ENCODE measurements at regions not wholly inside any gene's neighbourhood (a gene's known extent, or its start where the extent isn't known, plus 50 kb on each side); places are given as distances from the start of the nearest gene placed in this dataset.

DNA sequence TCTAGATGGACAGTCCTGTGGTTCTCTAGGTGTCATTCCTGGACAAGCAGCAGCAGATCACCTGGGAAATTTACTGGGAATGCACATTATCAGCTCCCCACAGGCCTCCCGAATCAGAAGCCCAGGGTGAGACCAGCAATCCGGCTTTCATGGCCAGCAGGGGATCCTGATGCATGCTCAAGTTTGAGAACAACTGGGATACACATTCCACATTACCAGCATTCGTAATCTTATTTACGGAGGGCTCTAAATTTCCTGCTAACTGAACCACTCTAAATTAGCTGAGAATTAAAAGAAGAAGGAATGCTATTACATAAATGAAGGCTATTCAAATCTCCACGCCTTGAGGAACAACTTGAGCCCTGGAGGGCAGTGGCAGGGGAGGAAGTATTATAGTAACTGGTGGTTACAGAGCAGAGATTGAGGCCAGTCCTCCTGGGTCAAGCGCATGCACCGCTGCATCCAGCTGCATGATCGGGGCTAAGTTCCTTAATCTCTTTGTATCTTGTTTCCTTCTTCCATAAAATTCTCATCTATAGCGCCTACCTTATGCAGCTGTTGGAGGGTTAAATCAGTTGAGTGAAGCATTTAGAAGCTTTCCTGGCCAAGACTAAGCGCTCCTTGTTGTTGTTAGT lies 403.7 kb downstream of the CDH26 start:
- no peak overlapping the region for H3K27ac ChIP-seq (ENCODE audit: insufficient read depth, low read length, poor library complexity, severe bottlenecking)
- H3K27me3 ChIP-seq (replicated peaks; ENCODE audit: control insufficient read depth, insufficient read depth, low read length, poor library complexity, severe bottlenecking) = peaks cover 3% of the 10 kb centered on the region
- no peaks in the 10 kb centered on the region for H3K36me3 ChIP-seq (ENCODE audit: control insufficient read depth, insufficient read depth, low read length)
- no peaks in the 10 kb centered on the region for H3K9me3 ChIP-seq (ENCODE audit: control insufficient read depth, low read length)
- no peaks in the 10 kb centered on the region for H3K4me1 ChIP-seq (ENCODE audit: control insufficient read depth, insufficient read depth, low read length, poor library complexity, severe bottlenecking)
- no peak overlapping the region for H3K4me3 ChIP-seq (ENCODE audit: insufficient read depth, low read depth, low read length, poor library complexity, severe bottlenecking)
- DNase-seq = no peak

DNA sequence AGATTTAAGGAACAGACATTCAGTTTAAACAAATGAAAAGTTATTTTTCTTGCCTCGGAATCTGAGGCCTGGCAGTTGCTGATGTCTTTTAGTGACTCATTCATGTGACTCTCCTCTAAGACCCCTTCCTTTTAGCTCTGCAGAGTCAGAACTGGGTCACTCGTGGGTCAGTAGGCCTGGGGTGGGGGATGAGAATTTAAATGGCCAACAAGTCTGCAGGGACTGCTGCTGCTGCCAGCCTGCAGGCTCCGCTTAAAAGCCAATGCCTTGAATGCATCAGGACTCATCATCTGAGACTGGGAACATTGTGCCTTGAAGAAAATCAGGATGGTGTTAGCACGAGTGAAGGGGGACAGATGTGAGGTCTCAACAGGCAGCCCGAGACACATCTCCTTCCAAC lies 404.3 kb downstream of the CDH26 start:
- Histone ChIP-seq H3K27me3 (replicated peaks; ENCODE audit: control insufficient read depth, insufficient read depth, low read length, poor library complexity, severe bottlenecking) (peaks cover 3% of the 10 kb centered on the region), H3K27ac (ENCODE audit: insufficient read depth, low read length, poor library complexity, severe bottlenecking) (no peak overlapping the region), H3K4me1 (ENCODE audit: control insufficient read depth, insufficient read depth, low read length, poor library complexity, severe bottlenecking) (no peaks in the 10 kb centered on the region), H3K9me3 (ENCODE audit: control insufficient read depth, low read length) (no peaks in the 10 kb centered on the region), H3K4me3 (ENCODE audit: insufficient read depth, low read depth, low read length, poor library complexity, severe bottlenecking) (no peak overlapping the region), H3K36me3 (ENCODE audit: control insufficient read depth, insufficient read depth, low read length) (no peaks in the 10 kb centered on the region)
- no peak for DNase-seq

DNA sequence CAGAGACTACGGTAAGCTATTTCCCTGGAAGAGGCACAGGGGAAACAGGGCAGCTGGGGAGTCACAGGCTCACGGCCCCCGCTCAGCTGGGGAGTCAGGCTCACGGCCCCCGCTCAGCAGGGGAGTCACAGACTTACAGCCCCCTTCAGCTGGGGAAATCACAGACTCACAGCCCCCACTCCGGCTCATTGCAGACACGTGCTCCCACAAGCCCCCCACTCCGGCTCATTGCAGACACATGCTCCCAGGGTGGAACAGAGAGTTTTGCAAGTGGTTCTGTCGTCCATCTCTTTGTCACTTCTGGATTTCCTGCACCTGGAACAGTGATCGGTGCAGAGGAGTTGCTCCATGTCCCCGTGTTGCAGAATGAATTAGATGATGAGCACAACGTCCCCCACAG lies 405.5 kb downstream of the CDH26 start:
- H3K27ac ChIP-seq (ENCODE audit: insufficient read depth, low read length, poor library complexity, severe bottlenecking) = no peak overlapping the region
- no peaks in the 10 kb centered on the region for H3K4me1 ChIP-seq (ENCODE audit: control insufficient read depth, insufficient read depth, low read length, poor library complexity, severe bottlenecking)
- no peaks in the 10 kb centered on the region for H3K36me3 ChIP-seq (ENCODE audit: control insufficient read depth, insufficient read depth, low read length)
- no peaks in the 10 kb centered on the region for H3K9me3 ChIP-seq (ENCODE audit: control insufficient read depth, low read length)
- no peak overlapping the region for H3K4me3 ChIP-seq (ENCODE audit: insufficient read depth, low read depth, low read length, poor library complexity, severe bottlenecking)
- DNase-seq = no peak
- H3K27me3 ChIP-seq (replicated peaks; ENCODE audit: control insufficient read depth, insufficient read depth, low read length, poor library complexity, severe bottlenecking) = peaks cover 3% of the 10 kb centered on the region

- Histone ChIP-seq H3K4me3 (ENCODE audit: insufficient read depth, low read depth, low read length, poor library complexity, severe bottlenecking) (no peak overlapping the region), H3K27ac (ENCODE audit: insufficient read depth, low read length, poor library complexity, severe bottlenecking) (no peak overlapping the region), H3K9me3 (ENCODE audit: control insufficient read depth, low read length) (no peaks in the 10 kb centered on the region), H3K4me1 (ENCODE audit: control insufficient read depth, insufficient read depth, low read length, poor library complexity, severe bottlenecking) (no peaks in the 10 kb centered on the region), H3K36me3 (ENCODE audit: control insufficient read depth, insufficient read depth, low read length) (no peaks in the 10 kb centered on the region), H3K27me3 (replicated peaks; ENCODE audit: control insufficient read depth, insufficient read depth, low read length, poor library complexity, severe bottlenecking) (peaks cover 3% of the 10 kb centered on the region)
- no peak for DNase-seq
These were observed 406.9 kb downstream of the CDH26 start for GRCh38 chr20:60365064-60365666.

DNA sequence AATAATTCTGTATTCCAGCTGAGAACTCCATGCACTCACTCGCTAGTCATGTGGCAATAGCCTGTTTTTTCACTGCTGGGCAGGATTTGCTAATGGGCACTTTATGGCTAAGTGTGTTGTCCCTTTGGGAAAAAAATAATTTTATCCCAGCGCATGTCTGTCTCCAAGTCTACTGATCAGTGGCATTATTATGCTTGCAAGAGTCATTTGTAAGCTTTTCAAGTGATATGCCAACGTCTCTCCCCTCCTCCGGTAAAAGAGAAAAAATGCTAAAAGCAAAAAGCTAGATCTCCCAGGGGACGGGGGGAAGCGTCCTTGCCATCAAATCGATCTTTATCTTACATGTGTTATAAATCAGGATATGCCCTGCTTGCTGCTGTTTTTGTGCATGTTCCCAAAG lies 407.7 kb downstream of the CDH26 start:
- H3K4me1 ChIP-seq (ENCODE audit: control insufficient read depth, insufficient read depth, low read length, poor library complexity, severe bottlenecking) = no peaks in the 10 kb centered on the region
- DNase-seq = no peak
- H3K4me3 ChIP-seq (ENCODE audit: insufficient read depth, low read depth, low read length, poor library complexity, severe bottlenecking) = no peak overlapping the region
- no peaks in the 10 kb centered on the region for H3K36me3 ChIP-seq (ENCODE audit: control insufficient read depth, insufficient read depth, low read length)
- peaks cover 3% of the 10 kb centered on the region for H3K27me3 ChIP-seq (replicated peaks; ENCODE audit: control insufficient read depth, insufficient read depth, low read length, poor library complexity, severe bottlenecking)
- no peak overlapping the region for H3K27ac ChIP-seq (ENCODE audit: insufficient read depth, low read length, poor library complexity, severe bottlenecking)
- no peaks in the 10 kb centered on the region for H3K9me3 ChIP-seq (ENCODE audit: control insufficient read depth, low read length)

- Histone ChIP-seq H3K4me3 (ENCODE audit: insufficient read depth, low read depth, low read length, poor library complexity, severe bottlenecking) (no peak overlapping the region), H3K4me1 (ENCODE audit: control insufficient read depth, insufficient read depth, low read length, poor library complexity, severe bottlenecking) (no peaks in the 10 kb centered on the region), H3K36me3 (ENCODE audit: control insufficient read depth, insufficient read depth, low read length) (no peaks in the 10 kb centered on the region), H3K27me3 (replicated peaks; ENCODE audit: control insufficient read depth, insufficient read depth, low read length, poor library complexity, severe bottlenecking) (no peaks in the 10 kb centered on the region), H3K9me3 (ENCODE audit: control insufficient read depth, low read length) (no peaks in the 10 kb centered on the region), H3K27ac (ENCODE audit: insufficient read depth, low read length, poor library complexity, severe bottlenecking) (no peak overlapping the region)
- DNase-seq = no peak
These were observed 413.2 kb downstream of the CDH26 start for GRCh38 chr20:60371384-60371783.

- Histone ChIP-seq H3K36me3 (ENCODE audit: control insufficient read depth, insufficient read depth, low read length) (no peaks in the 10 kb centered on the region), H3K27ac (ENCODE audit: insufficient read depth, low read length, poor library complexity, severe bottlenecking) (no peak overlapping the region), H3K9me3 (ENCODE audit: control insufficient read depth, low read length) (no peaks in the 10 kb centered on the region), H3K27me3 (replicated peaks; ENCODE audit: control insufficient read depth, insufficient read depth, low read length, poor library complexity, severe bottlenecking) (no peaks in the 10 kb centered on the region), H3K4me3 (ENCODE audit: insufficient read depth, low read depth, low read length, poor library complexity, severe bottlenecking) (no peak overlapping the region), H3K4me1 (ENCODE audit: control insufficient read depth, insufficient read depth, low read length, poor library complexity, severe bottlenecking) (no peaks in the 10 kb centered on the region)
- no peak for DNase-seq
These were observed 414.1 kb downstream of the CDH26 start for GRCh38 chr20:60372275-60372674.

GRCh38 chr20:60372822-60373221 lies 414.6 kb downstream of the CDH26 start:
- DNase-seq = no peak
- H3K4me3 ChIP-seq (ENCODE audit: insufficient read depth, low read depth, low read length, poor library complexity, severe bottlenecking) = no peak overlapping the region
- H3K9me3 ChIP-seq (ENCODE audit: control insufficient read depth, low read length) = no peaks in the 10 kb centered on the region
- H3K4me1 ChIP-seq (ENCODE audit: control insufficient read depth, insufficient read depth, low read length, poor library complexity, severe bottlenecking) = no peaks in the 10 kb centered on the region
- no peak overlapping the region for H3K27ac ChIP-seq (ENCODE audit: insufficient read depth, low read length, poor library complexity, severe bottlenecking)
- no peaks in the 10 kb centered on the region for H3K27me3 ChIP-seq (replicated peaks; ENCODE audit: control insufficient read depth, insufficient read depth, low read length, poor library complexity, severe bottlenecking)
- H3K36me3 ChIP-seq (ENCODE audit: control insufficient read depth, insufficient read depth, low read length) = no peaks in the 10 kb centered on the region

- no peaks in the 10 kb centered on the region for H3K27me3 ChIP-seq (replicated peaks; ENCODE audit: control insufficient read depth, insufficient read depth, low read length, poor library complexity, severe bottlenecking)
- no peaks in the 10 kb centered on the region for H3K4me1 ChIP-seq (ENCODE audit: control insufficient read depth, insufficient read depth, low read length, poor library complexity, severe bottlenecking)
- no peaks in the 10 kb centered on the region for H3K9me3 ChIP-seq (ENCODE audit: control insufficient read depth, low read length)
- no peak overlapping the region for H3K4me3 ChIP-seq (ENCODE audit: insufficient read depth, low read depth, low read length, poor library complexity, severe bottlenecking)
- H3K27ac ChIP-seq (ENCODE audit: insufficient read depth, low read length, poor library complexity, severe bottlenecking) = no peak overlapping the region
- no peaks in the 10 kb centered on the region for H3K36me3 ChIP-seq (ENCODE audit: control insufficient read depth, insufficient read depth, low read length)
- DNase-seq = no peak
These were observed 420.4 kb downstream of the CDH26 start for GRCh38 chr20:60378620-60379019.

DNA sequence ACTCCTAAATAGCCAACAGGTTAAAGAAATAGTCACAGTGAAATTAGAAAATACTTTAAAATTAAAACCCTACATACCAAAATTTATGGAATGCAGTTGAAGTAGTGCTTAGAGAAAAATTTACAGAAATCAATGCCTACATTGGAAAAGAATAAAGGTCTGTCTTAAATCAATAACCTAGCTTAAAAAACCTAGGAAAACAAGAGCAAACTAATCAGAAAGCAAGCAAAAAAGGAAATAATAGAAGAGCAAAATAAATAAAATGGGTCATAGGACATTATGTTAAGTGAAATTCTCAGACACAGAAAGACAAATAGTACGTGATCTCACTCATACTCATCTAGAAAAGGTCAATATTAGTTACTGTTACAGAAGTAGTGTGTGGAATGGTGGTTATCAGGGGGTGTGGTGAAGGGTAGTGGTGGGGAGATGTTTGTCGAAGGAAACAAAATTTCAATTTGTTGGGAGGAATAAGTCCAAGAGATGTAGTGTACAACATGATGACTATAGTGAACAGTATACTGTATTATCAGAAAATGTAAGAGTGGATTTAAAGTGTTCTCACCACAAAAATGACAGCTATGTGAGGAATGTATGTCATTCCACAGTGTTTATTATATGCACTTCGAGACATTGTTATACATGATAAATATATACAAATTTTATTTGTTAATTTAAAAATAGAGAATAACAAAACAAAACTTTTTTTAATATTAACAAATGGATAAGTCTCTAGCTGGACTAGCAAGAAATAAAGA lies 423.6 kb downstream of the CDH26 start:
- H3K36me3 ChIP-seq (ENCODE audit: control insufficient read depth, insufficient read depth, low read length) = no peaks in the 10 kb centered on the region
- no peak for DNase-seq
- no peaks in the 10 kb centered on the region for H3K27me3 ChIP-seq (replicated peaks; ENCODE audit: control insufficient read depth, insufficient read depth, low read length, poor library complexity, severe bottlenecking)
- no peak overlapping the region for H3K27ac ChIP-seq (ENCODE audit: insufficient read depth, low read length, poor library complexity, severe bottlenecking)
- no peak overlapping the region for H3K4me3 ChIP-seq (ENCODE audit: insufficient read depth, low read depth, low read length, poor library complexity, severe bottlenecking)
- H3K4me1 ChIP-seq (ENCODE audit: control insufficient read depth, insufficient read depth, low read length, poor library complexity, severe bottlenecking) = no peaks in the 10 kb centered on the region
- H3K9me3 ChIP-seq (ENCODE audit: control insufficient read depth, low read length) = no peaks in the 10 kb centered on the region

All from effector memory CD4-positive, alpha-beta T cell (primary cell).